GM12891 (cell line): ENCODE measurements at regions not wholly inside any gene's neighbourhood (a gene's known extent, or its start where the extent isn't known, plus 50 kb on each side); places are given as distances from the start of the nearest gene placed in this dataset.

Source experiments
- POLR2A ChIP-seq: IDR thresholded peaks from 2 replicates; pipeline ENCODE4 v1.6.1; 2011; ENCODE audit warnings: low read depth, low read length, control low read depth
- POLR2AphosphoS5 ChIP-seq: IDR thresholded peaks from 2 replicates; pipeline ENCODE4 v1.6.1; 2011; ENCODE audit warnings: low read depth, low read length, control low read depth
- TAF1 ChIP-seq: IDR thresholded peaks from 2 replicates; pipeline ENCODE4 v1.6.1; 2011; ENCODE audit warnings: low read depth, low read length, control low read depth

- TF ChIP-seq POLR2AphosphoS5 (no peak), TAF1 (no peak), POLR2A (no peak)
Measured at GRCh38 chr18:78730546-78730945, 249.1 kb upstream of the SALL3 start.
